Astrocyte of the spinal cord (primary cell): ENCODE measurements at regions not wholly inside any gene's neighbourhood (a gene's known extent, or its start where the extent isn't known, plus 50 kb on each side); places are given as distances from the start of the nearest gene placed in this dataset.

Experiments used
- DNase-seq: peaks from one replicate; pipeline ENCODE4 v3.0.0; 2011; ENCODE audit warnings: low read depth, low spot score
- H3K4me3 ChIP-seq: 2 replicates; pipeline ENCODE4 v1.5.1; 2011; ENCODE audit warnings: low read depth, mild to moderate bottlenecking, low read length, moderate library complexity
- CTCF ChIP-seq: IDR thresholded peaks from 2 replicates; pipeline ENCODE4 v1.5.1; 2012; ENCODE audit warnings: low read depth, mild to moderate bottlenecking, low read length, inconsistent platforms
- in situ Hi-C: cut with HindIII; loops from 2 replicates; pipeline ENCODE4 v1.10.0; 2017; ENCODE audit warnings: low sequenced_read_pairs

GRCh38 chr1:81671038-81671437 is 129.7 kb upstream of the ADGRL2 start:
- no peak for DNase-seq
- no peak for TF ChIP-seq CTCF
- H3K4me3 ChIP-seq, result no peak overlapping the region
- in situ Hi-C loops, result no loop called here

GRCh38 chr1:81670286-81670685 is 130.4 kb upstream of the ADGRL2 start:
- peak; percentile 95 for DNase-seq
- in situ Hi-C loops, result no loop called here
- no peak for TF ChIP-seq CTCF
- no peak overlapping the region for H3K4me3 ChIP-seq

GRCh38 chr1:81666586-81666985 is 134.1 kb upstream of the ADGRL2 start:
- TF ChIP-seq CTCF, result no peak
- H3K4me3 ChIP-seq, result no peak overlapping the region
- in situ Hi-C loops, result no loop called here
- DNase-seq, result peak; percentile 13

GRCh38 chr1:81664341-81664740 is 136.4 kb upstream of the ADGRL2 start:
- no peak for TF ChIP-seq CTCF
- in situ Hi-C loops, result no loop called here
- no peak overlapping the region for H3K4me3 ChIP-seq
- DNase-seq, result peak; percentile 13

- no peak for DNase-seq
- no peak for TF ChIP-seq CTCF
- H3K4me3 ChIP-seq, result no peak overlapping the region
- in situ Hi-C loops, result no loop called here
Observed at GRCh38 chr1:81662913-81663526, 137.7 kb upstream of the ADGRL2 start.

- no peak for DNase-seq
- no peak for TF ChIP-seq CTCF
Observed at GRCh38 chr1:81660286-81660685, 140.4 kb upstream of the ADGRL2 start.

GRCh38 chr1:81654657-81655056 is 146.1 kb upstream of the ADGRL2 start:
- in situ Hi-C loops, result no loop called here
- DNase-seq, result no peak
- H3K4me3 ChIP-seq, result no peak overlapping the region
- no peak for TF ChIP-seq CTCF

More at GRCh38 chr1:81660286-81660685, 140.4 kb upstream of the ADGRL2 start:
- in situ Hi-C loops, result no loop called here
- no peak overlapping the region for H3K4me3 ChIP-seq
